Bronchial epithelial cell (primary cell): ENCODE measurements at regions not wholly inside any gene's neighbourhood (a gene's known extent, or its start where the extent isn't known, plus 50 kb on each side); places are given as distances from the start of the nearest gene placed in this dataset.

Experiments
- DNase-seq: peaks from one replicate; pipeline ENCODE4 v3.0.0-alpha.2; 2010; ENCODE audit warnings: low read depth
- FAIRE-seq: peaks from 2 replicates; lab custom pipeline; 2011; peaks lifted over from hg19 to GRCh38; lab: Jason Lieb, UNC
- H3K27me3 ChIP-seq: 2 replicates; pipeline ENCODE4 v1.5.1; 2011; ENCODE audit warnings: low read length; ENCODE audit not compliant: control insufficient read depth, insufficient read depth
- H3K36me3 ChIP-seq: 2 replicates; pipeline ENCODE4 v1.5.1; 2011; ENCODE audit warnings: low read length; ENCODE audit not compliant: control insufficient read depth, insufficient read depth
- H3K4me3 ChIP-seq: 2 replicates; pipeline ENCODE4 v1.5.1; 2011; ENCODE audit warnings: mild to moderate bottlenecking, low read depth, low read length, control low read depth
- CTCF ChIP-seq: IDR thresholded peaks from 2 replicates; pipeline ENCODE4 v1.5.1; 2011; ENCODE audit warnings: mild to moderate bottlenecking, moderate library complexity, low read length, control low read depth, inconsistent platforms; ENCODE audit not compliant: insufficient read depth, severe bottlenecking

GRCh38 chr5:77948476-77948875, 172.3 kb upstream of the TBCA start:
- no peak for TF ChIP-seq CTCF
- DNase-seq (no peak), FAIRE-seq (no peak)
- H3K36me3 ChIP-seq: no peaks in the 10 kb centered on the region
- H3K27me3 ChIP-seq: peaks cover 4% of the 10 kb centered on the region
- H3K4me3 ChIP-seq: no peak overlapping the region

GRCh38 chr5:77947041-77947428, 170.9 kb upstream of the TBCA start:
- DNase-seq: no peak
- no peak overlapping the region for H3K4me3 ChIP-seq
- peaks cover 4% of the 10 kb centered on the region for H3K27me3 ChIP-seq
- no peak for FAIRE-seq
- TF ChIP-seq CTCF: no peak
- no peaks in the 10 kb centered on the region for H3K36me3 ChIP-seq

GRCh38 chr5:77946381-77947040, 170.4 kb upstream of the TBCA start:
- DNase-seq (no peak), FAIRE-seq (no peak)
- Histone ChIP-seq H3K4me3 (no peak overlapping the region), H3K36me3 (no peaks in the 10 kb centered on the region), H3K27me3 (peaks cover 4% of the 10 kb centered on the region)
- no peak for TF ChIP-seq CTCF

GRCh38 chr5:77945874-77946273, 169.7 kb upstream of the TBCA start:
- no peak for DNase-seq
- H3K36me3 ChIP-seq: no peaks in the 10 kb centered on the region
- no peak overlapping the region for H3K4me3 ChIP-seq
- H3K27me3 ChIP-seq: peaks cover 4% of the 10 kb centered on the region
- no peak for TF ChIP-seq CTCF
- no peak for FAIRE-seq

- TF ChIP-seq CTCF: no peak
- Histone ChIP-seq H3K27me3 (peaks cover 4% of the 10 kb centered on the region), H3K36me3 (no peaks in the 10 kb centered on the region), H3K4me3 (no peak overlapping the region)
- FAIRE-seq (no peak), DNase-seq (no peak)
These were observed 168.7 kb upstream of the TBCA start for GRCh38 chr5:77944757-77945340.
